ENCODE measurements at regions not wholly inside any gene's neighbourhood (a gene's known extent, or its start where the extent isn't known, plus 50 kb on each side); places are given as distances from the start of the nearest gene placed in this dataset.

- POLR2A ChIA-PET, result no interaction called here
- H3K9me3 ChIP-seq (ENCODE audit: control insufficient read depth, insufficient read depth, low read length), result no peaks in the 10 kb centered on the region
- no peak overlapping the region for H3K27ac ChIP-seq (ENCODE audit: low read depth, low read length)
- no peak for TF ChIP-seq CTCF (IDR thresholded peaks at IDR 0.05; ENCODE audit: low read depth, low read length)
- no peak overlapping the region for H3K4me3 ChIP-seq (ENCODE audit: low read depth, low read length)
- peaks cover 14% of the 10 kb centered on the region for H3K27me3 ChIP-seq (ENCODE audit: control insufficient read depth, insufficient read depth, low read length)
- no peak for DNase-seq (ENCODE audit: low read depth, low spot score)
- CTCF ChIA-PET, result no interaction called here
Observed at GRCh38 chr13:99661791-99662190, 160.5 kb downstream of the TM9SF2 start.

- CTCF ChIA-PET, result interaction anchor here (1.2 kb wide), 1 partner anchor 1468 kb away, joined by 4 read pairs; no protein-coding TSS in a partner anchor
- Histone ChIP-seq H3K27ac (ENCODE audit: low read depth, low read length) (no peak overlapping the region), H3K27me3 (ENCODE audit: control insufficient read depth, insufficient read depth, low read length) (peaks cover 14% of the 10 kb centered on the region), H3K4me3 (ENCODE audit: low read depth, low read length) (no peak overlapping the region), H3K9me3 (ENCODE audit: control insufficient read depth, insufficient read depth, low read length) (no peaks in the 10 kb centered on the region)
- no peak for TF ChIP-seq CTCF (IDR thresholded peaks at IDR 0.05; ENCODE audit: low read depth, low read length)
- DNase-seq (ENCODE audit: low read depth, low spot score), result no peak
- POLR2A ChIA-PET, result no interaction called here
Observed at GRCh38 chr13:99659866-99660554, 158.7 kb downstream of the TM9SF2 start.

GRCh38 chr13:99659226-99659625 is 158.0 kb downstream of the TM9SF2 start:
- Histone ChIP-seq H3K4me3 (ENCODE audit: low read depth, low read length) (no peak overlapping the region), H3K9me3 (ENCODE audit: control insufficient read depth, insufficient read depth, low read length) (no peaks in the 10 kb centered on the region), H3K27me3 (ENCODE audit: control insufficient read depth, insufficient read depth, low read length) (peaks cover 11% of the 10 kb centered on the region), H3K27ac (ENCODE audit: low read depth, low read length) (no peak overlapping the region)
- no peak for TF ChIP-seq CTCF (IDR thresholded peaks at IDR 0.05; ENCODE audit: low read depth, low read length)
- POLR2A ChIA-PET, result no interaction called here
- CTCF ChIA-PET, result interaction anchor here (1.2 to 2.9 kb wide), 3 partner anchors 10 to 1469 kb away, joined by 4 to 7 read pairs (median 5); no protein-coding TSS in a partner anchor
- no peak for DNase-seq (ENCODE audit: low read depth, low spot score)

- no peak overlapping the region for H3K27ac ChIP-seq (ENCODE audit: low read depth, low read length)
- CTCF ChIA-PET, result interaction anchor here (0.8 to 3.6 kb wide), 8 partner anchors 10 to 1469 kb away, joined by 3 to 22 read pairs (median 5); no protein-coding TSS in a partner anchor
- TF ChIP-seq CTCF (IDR thresholded peaks at IDR 0.05; ENCODE audit: low read depth, low read length), result peak; percentile 32
- peak overlapping the region; percentile 47 for H3K4me3 ChIP-seq (ENCODE audit: low read depth, low read length)
- peaks cover 8% of the 10 kb centered on the region for H3K27me3 ChIP-seq (ENCODE audit: control insufficient read depth, insufficient read depth, low read length)
- DNase-seq (ENCODE audit: low read depth, low spot score), result no peak
- POLR2A ChIA-PET, result no interaction called here
- H3K9me3 ChIP-seq (ENCODE audit: control insufficient read depth, insufficient read depth, low read length), result no peaks in the 10 kb centered on the region
Observed at GRCh38 chr13:99658261-99658991, 157.2 kb downstream of the TM9SF2 start.

GRCh38 chr13:99657848-99658260 is 156.6 kb downstream of the TM9SF2 start:
- H3K9me3 ChIP-seq (ENCODE audit: control insufficient read depth, insufficient read depth, low read length), result no peaks in the 10 kb centered on the region
- CTCF ChIA-PET, result interaction anchor here (0.6 to 3.6 kb wide), 12 partner anchors 9 to 1470 kb away, joined by 3 to 22 read pairs (median 5); no protein-coding TSS in a partner anchor
- peaks cover 8% of the 10 kb centered on the region for H3K27me3 ChIP-seq (ENCODE audit: control insufficient read depth, insufficient read depth, low read length)
- POLR2A ChIA-PET, result no interaction called here
- DNase-seq (ENCODE audit: low read depth, low spot score), result no peak
- H3K4me3 ChIP-seq (ENCODE audit: low read depth, low read length), result peak overlapping the region; percentile 47
- peak; percentile 10; the same call in 1 of the 2 replicates for TF ChIP-seq CTCF (IDR thresholded peaks at IDR 0.05; ENCODE audit: low read depth, low read length)
- no peak overlapping the region for H3K27ac ChIP-seq (ENCODE audit: low read depth, low read length)
